T-helper 2 cell (primary cell): ENCODE measurements at regions not wholly inside any gene's neighbourhood (a gene's known extent, or its start where the extent isn't known, plus 50 kb on each side); places are given as distances from the start of the nearest gene placed in this dataset.
A peak's percentile ranks its signal among the peaks of the same experiment; 100 is the strongest.

Experiments
- DNase-seq, 5 experiments: peaks; one replicate each; pipeline versions ENCODE4 v3.0.0 to v3.0.0-alpha.2; 2012 to 2022

GRCh38 chr6:48057601-48058000 is 53.4 kb downstream of the PTCHD4 start:
- DNase-seq: no peak

GRCh38 chr6:48048451-48049146 is 62.4 kb downstream of the PTCHD4 start:
- no peak for DNase-seq

GRCh38 chr6:48041894-48042293 is 69.1 kb downstream of the PTCHD4 start:
- DNase-seq: no peak

- DNase-seq: no peak
These were observed 73.1 kb downstream of the PTCHD4 start for GRCh38 chr6:48037946-48038345.

- no peak for DNase-seq
These were observed 74.7 kb downstream of the PTCHD4 start for GRCh38 chr6:48036316-48036715.

- no peak for DNase-seq
These were observed 78.8 kb downstream of the PTCHD4 start for GRCh38 chr6:48032151-48032550.

- DNase-seq: no peak
These were observed 79.3 kb downstream of the PTCHD4 start for GRCh38 chr6:48031711-48032110.

GRCh38 chr6:48027704-48028435 is 83.1 kb downstream of the PTCHD4 start:
- DNase-seq: peak in 1 of 5 experiments; percentile 62

- DNase-seq: no peak
These were observed 86.0 kb downstream of the PTCHD4 start for GRCh38 chr6:48024956-48025355.

- no peak for DNase-seq
These were observed 89.1 kb downstream of the PTCHD4 start for GRCh38 chr6:48021904-48022303.

GRCh38 chr6:48016020-48016755 is 94.8 kb downstream of the PTCHD4 start:
- DNase-seq: no peak

GRCh38 chr6:47992809-47993208 is 118.2 kb downstream of the PTCHD4 start:
- no peak for DNase-seq

GRCh38 chr6:47983491-47983890 is 127.5 kb downstream of the PTCHD4 start:
- no peak for DNase-seq

- no peak for DNase-seq
These were observed 133.7 kb downstream of the PTCHD4 start for GRCh38 chr6:47977314-47977713.

- DNase-seq: no peak
These were observed 136.9 kb downstream of the PTCHD4 start for GRCh38 chr6:47974106-47974505.

GRCh38 chr6:47970826-47971225 is 140.2 kb downstream of the PTCHD4 start:
- DNase-seq: no peak

GRCh38 chr6:47967843-47968242 is 143.2 kb downstream of the PTCHD4 start:
- peak in 1 of 5 experiments; percentile 19 for DNase-seq

GRCh38 chr6:47964969-47965368 is 146.0 kb downstream of the PTCHD4 start:
- no peak for DNase-seq

- DNase-seq: no peak
These were observed 158.4 kb downstream of the PTCHD4 start for GRCh38 chr6:47952640-47953039.

- DNase-seq: no peak
These were observed 163.0 kb downstream of the OPN5 start for GRCh38 chr6:47944846-47945245.

- DNase-seq: no peak
These were observed 156.6 kb downstream of the OPN5 start for GRCh38 chr6:47938405-47938804.

- no peak for DNase-seq
These were observed 155.0 kb downstream of the OPN5 start for GRCh38 chr6:47936820-47937219.

GRCh38 chr6:47934023-47934422 is 152.2 kb downstream of the OPN5 start:
- DNase-seq: no peak

GRCh38 chr6:47932575-47932974 is 150.7 kb downstream of the OPN5 start:
- DNase-seq: no peak
